T-cell (primary cell): ENCODE measurements at regions not wholly inside any gene's neighbourhood (a gene's known extent, or its start where the extent isn't known, plus 50 kb on each side); places are given as distances from the start of the nearest gene placed in this dataset.

Source experiments
- ATAC-seq, 4 experiments: fragments of 200-7000 bp in 3 of 4; fragments of 150-1000 bp in 1 of 4; cut with Tn5 transposase; replicated peaks in 1 of 4; 1 replicate in 3 of 4; 2 replicates in 1 of 4; pipeline ENCODE4 v1.10.0; 2021; ENCODE audit warnings: moderate library complexity in 3 of 4, mild to moderate bottlenecking in 2 of 4, moderate number of reproducible peaks in 1 of 4
- CTCF ChIA-PET, 2 donors: fragments of 300-600 bp; sonication (Branson Sonifier 250); formaldehyde crosslinking; loops; one replicate each; lab custom pipeline; 2022; ENCODE audit warnings: antibody characterized with exemption in 2 of 2; lab: Charles Lee
- POLR2A ChIA-PET, 2 donors: fragments of 300-600 bp; sonication (Branson Sonifier 250); formaldehyde crosslinking; loops; one replicate each; lab custom pipeline; 2022; ENCODE audit warnings: antibody characterized with exemption in 2 of 2; lab: Charles Lee
- DNase-seq, 35 experiments: peaks; one replicate each; pipeline versions ENCODE4 v3.0.0 to v3.0.0-alpha.2; 2013 to 2023
- H3K27ac ChIP-seq: one replicate; pipeline ENCODE4 v1.5.1; 2013; ENCODE audit warnings: low read length
- H3K27me3 ChIP-seq, 2 experiments: replicated peaks in 1 of 2; 1 replicate in 1 of 2; 2 replicates in 1 of 2; pipeline versions ENCODE4 v1.6.1 to v1.7.0; 2013; ENCODE audit warnings: low read length in 1 of 2, mixed read lengths in 1 of 2; ENCODE audit not compliant: control insufficient read depth in 2 of 2, insufficient read depth in 2 of 2; ENCODE audit errors: extremely low read depth in 1 of 2
- H3K36me3 ChIP-seq, 2 donors: 1 replicate in 1 of 2; 2 replicates in 1 of 2; pipeline versions ENCODE4 v1.6.1 to v1.7.0; 2013; ENCODE audit warnings: low read length in 1 of 2; ENCODE audit not compliant: control insufficient read depth in 2 of 2, insufficient read depth in 1 of 2; ENCODE audit errors: extremely low read depth in 1 of 2
- H3K4me1 ChIP-seq, 2 experiments: 1 replicate in 1 of 2; 2 replicates in 1 of 2; pipeline versions ENCODE4 v1.6.1 to v1.7.0; 2013; ENCODE audit warnings: low read length in 2 of 2, mixed read lengths in 1 of 2; ENCODE audit not compliant: insufficient read depth in 2 of 2, control insufficient read depth in 1 of 2; ENCODE audit errors: extremely low read depth in 1 of 2
- H3K4me3 ChIP-seq, 2 donors: 1 replicate in 1 of 2; 2 replicates in 1 of 2; pipeline versions ENCODE4 v1.5.1 to v1.7.0; 2013; ENCODE audit warnings: mild to moderate bottlenecking in 2 of 2, low read length in 1 of 2, moderate library complexity in 1 of 2; ENCODE audit not compliant: control insufficient read depth in 1 of 2; ENCODE audit errors: extremely low read depth in 1 of 2
- H3K9me3 ChIP-seq: 2 replicates; pipeline ENCODE4 v1.7.0; 2013
- H3K27ac Mint-ChIP-seq, 2 donors: one replicate each; pipeline ENCODE4 v1.8.0; 2020 to 2021; ENCODE audit warnings: mild to moderate bottlenecking in 2 of 2, mixed read lengths in 2 of 2
- H3K27me3 Mint-ChIP-seq, 2 donors: one replicate each; pipeline ENCODE4 v1.8.0; 2021 to 2022; ENCODE audit warnings: mixed read lengths in 2 of 2
- H3K36me3 Mint-ChIP-seq: one replicate; pipeline ENCODE4 v1.8.0; 2021; ENCODE audit warnings: mixed read lengths
- H3K4me1 Mint-ChIP-seq, 3 donors: one replicate each; pipeline ENCODE4 v1.8.0; 2020 to 2022; ENCODE audit warnings: mixed read lengths in 3 of 3, mild to moderate bottlenecking in 1 of 3
- H3K4me3 Mint-ChIP-seq, 3 donors: one replicate each; pipeline ENCODE4 v1.8.0; 2020 to 2022; ENCODE audit warnings: mild to moderate bottlenecking in 3 of 3, mixed read lengths in 3 of 3, moderate library complexity in 3 of 3
- H3K9me3 Mint-ChIP-seq, 3 donors: one replicate each; pipeline ENCODE4 v1.8.0; 2020 to 2022; ENCODE audit warnings: mixed read lengths in 3 of 3
- whole genome bisulfite sequencing: methylation state at CpG from one replicate; pipeline ENCODE4 v1.1.5; 2013; ENCODE audit warnings: missing lambda C conversion rate; ENCODE audit not compliant: insufficient coverage; 5-methylcytosine and 5-hydroxymethylcytosine counted together

GRCh38 chr10:113980408-113981087 is 63.1 kb upstream of the ADRB1 start:
- DNase-seq (no peak), ATAC-seq (no peak)
- WGBS, result 86% methylated on average over 3 of the region's 3 CpGs
- H3K4me3 Mint-ChIP-seq, result no peak overlapping the region
- Histone ChIP-seq H3K4me3 (no peak overlapping the region), H3K36me3 (no peaks in the 10 kb centered on the region), H3K27ac (no peak overlapping the region), H3K4me1 (peaks cover 7 to 15% of the 10 kb centered on the region in 2 experiments), H3K27me3 (peaks cover 0 to 2% of the 10 kb centered on the region in 2 experiments), H3K9me3 (no peaks in the 10 kb centered on the region)
- peaks cover 13 to 17% (median 14%) of the 10 kb centered on the region in 3 donors for H3K4me1 Mint-ChIP-seq
- H3K27me3 Mint-ChIP-seq, result peaks cover 4 to 5% of the 10 kb centered on the region in 2 donors
- H3K27ac Mint-ChIP-seq, result no peak overlapping the region
- ChIA-PET POLR2A (no interaction called here), CTCF (interaction anchor here in 1 of 2 donors (0.6 kb wide), 1 partner anchor 13 kb away, joined by 4 read pairs; no protein-coding TSS in a partner anchor)
- no peaks in the 10 kb centered on the region for H3K36me3 Mint-ChIP-seq
- H3K9me3 Mint-ChIP-seq, result no peaks in the 10 kb centered on the region

DNA sequence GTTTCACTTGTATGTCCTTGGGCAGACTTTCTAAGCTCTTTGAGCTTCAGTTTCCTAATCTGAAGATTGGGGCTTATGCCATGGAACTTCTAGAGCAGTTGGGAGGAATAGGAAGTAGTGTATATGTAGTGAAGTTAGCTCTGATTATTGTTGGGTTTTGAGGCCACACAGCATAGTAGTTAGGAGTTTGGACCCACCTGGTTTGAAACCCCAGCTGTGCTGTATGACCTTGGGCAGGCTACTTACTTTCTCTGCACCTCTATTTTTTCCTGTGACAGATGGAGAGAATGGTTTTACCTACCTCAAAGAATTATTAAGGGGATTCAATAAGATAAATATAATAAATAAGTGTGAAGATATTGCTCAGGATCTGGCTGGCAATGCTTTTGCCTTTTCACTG is 61.4 kb upstream of the ADRB1 start:
- ATAC-seq, result no peak
- H3K36me3 ChIP-seq, result no peaks in the 10 kb centered on the region
- Mint-ChIP-seq H3K4me1 (peaks cover 13 to 17% (median 14%) of the 10 kb centered on the region in 3 donors), H3K27me3 (no peaks in the 10 kb centered on the region), H3K36me3 (no peaks in the 10 kb centered on the region), H3K27ac (no peak overlapping the region), H3K9me3 (peaks cover 0 to 4% (median 0%) of the 10 kb centered on the region in 3 donors), H3K4me3 (no peak overlapping the region)
- H3K4me3 ChIP-seq, result no peak overlapping the region
- H3K9me3 ChIP-seq, result no peaks in the 10 kb centered on the region
- peaks cover 0 to 2% of the 10 kb centered on the region in 2 experiments for H3K27me3 ChIP-seq
- peaks cover 7 to 15% of the 10 kb centered on the region in 2 experiments for H3K4me1 ChIP-seq
- no peak overlapping the region for H3K27ac ChIP-seq
- CTCF ChIA-PET, result interaction anchor here in 1 of 2 donors (0.6 kb wide), 1 partner anchor 184 kb away, joined by 3 read pairs; no protein-coding TSS in a partner anchor
- POLR2A ChIA-PET, result no interaction called here
- DNase-seq, result no peak

DNA sequence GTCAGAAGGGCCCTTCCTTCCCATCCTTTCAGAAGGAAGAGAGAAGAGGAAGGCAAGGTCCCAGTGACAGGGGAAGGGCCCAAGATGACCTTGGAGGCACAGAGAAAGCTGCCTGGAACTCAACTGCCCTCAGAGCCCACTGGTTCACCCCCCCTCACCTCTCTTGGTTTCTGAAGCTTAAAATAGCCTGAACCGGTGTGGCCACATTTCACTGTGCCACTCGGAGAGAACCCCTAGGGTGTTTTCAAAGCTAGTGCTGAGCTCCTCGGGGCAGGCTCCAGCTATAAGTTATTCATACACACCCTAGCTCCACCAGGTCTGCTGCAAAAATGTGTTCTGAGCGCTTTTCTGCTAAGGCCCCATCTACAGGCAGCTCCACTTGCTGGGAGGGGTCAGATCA is 60.9 kb upstream of the ADRB1 start:
- CTCF ChIA-PET, result no interaction called here
- H3K9me3 ChIP-seq, result no peaks in the 10 kb centered on the region
- H3K27ac ChIP-seq, result no peak overlapping the region
- Mint-ChIP-seq H3K36me3 (no peaks in the 10 kb centered on the region), H3K27ac (no peak overlapping the region), H3K4me1 (peaks cover 13 to 17% (median 14%) of the 10 kb centered on the region in 3 donors), H3K27me3 (no peaks in the 10 kb centered on the region), H3K4me3 (no peak overlapping the region), H3K9me3 (peaks cover 2 to 9% (median 3%) of the 10 kb centered on the region in 3 donors)
- H3K4me1 ChIP-seq, result peaks cover 7 to 15% of the 10 kb centered on the region in 2 experiments
- peaks cover 0 to 2% of the 10 kb centered on the region in 2 experiments for H3K27me3 ChIP-seq
- POLR2A ChIA-PET, result no interaction called here
- ATAC-seq (no peak), DNase-seq (no peak)
- 100% methylated on average over 2 of the region's 4 CpGs for WGBS
- H3K36me3 ChIP-seq, result no peaks in the 10 kb centered on the region
- no peak overlapping the region for H3K4me3 ChIP-seq

DNA sequence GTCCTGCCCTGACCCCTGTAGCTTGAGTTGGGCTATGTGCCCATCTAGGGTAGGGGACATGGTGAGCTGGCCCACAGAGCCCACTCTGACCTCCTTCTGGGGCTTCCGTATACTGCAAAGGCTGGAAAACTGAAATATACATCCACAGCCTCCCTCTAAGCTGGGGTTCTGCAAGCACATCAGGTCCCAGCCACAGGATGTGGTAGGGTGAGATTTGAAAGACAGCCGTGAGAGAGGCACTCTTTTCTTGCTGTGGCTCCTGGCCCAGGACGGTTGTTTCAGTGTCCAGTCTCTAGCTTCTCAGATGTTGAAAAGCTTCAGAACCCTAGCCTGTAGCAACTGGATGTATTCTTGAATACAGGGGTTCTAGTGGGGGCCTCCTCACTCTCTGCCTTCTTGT is 60.1 kb upstream of the ADRB1 start:
- peaks cover 4 to 14% (median 5%) of the 10 kb centered on the region in 3 donors for H3K9me3 Mint-ChIP-seq
- CTCF ChIA-PET, result no interaction called here
- Histone ChIP-seq H3K36me3 (no peaks in the 10 kb centered on the region), H3K27ac (no peak overlapping the region), H3K4me1 (peaks cover 7 to 15% of the 10 kb centered on the region in 2 experiments), H3K4me3 (no peak overlapping the region), H3K27me3 (peaks cover 0 to 2% of the 10 kb centered on the region in 2 experiments), H3K9me3 (no peaks in the 10 kb centered on the region)
- peaks cover 0 to 1% of the 10 kb centered on the region in 2 donors for H3K27me3 Mint-ChIP-seq
- no peaks in the 10 kb centered on the region for H3K36me3 Mint-ChIP-seq
- peaks cover 13 to 17% (median 14%) of the 10 kb centered on the region in 3 donors for H3K4me1 Mint-ChIP-seq
- peak in 6 of 35 experiments; percentile 6 to 38 (median 12) for DNase-seq
- H3K4me3 Mint-ChIP-seq, result peak overlapping the region in 1 of 3 donors; percentile 44
- H3K27ac Mint-ChIP-seq, result peak overlapping the region in 1 of 2 donors; percentile 29
- 0% methylated on average over 1 of the region's 3 CpGs for whole genome bisulfite sequencing
- ATAC-seq, result peak; percentile 65 to 80 (median 76)
- POLR2A ChIA-PET, result interaction anchor here in 1 of 2 donors (0.6 kb wide), 1 partner anchor 35 kb away, joined by 4 read pairs; no protein-coding TSS in a partner anchor

GRCh38 chr10:113985297-113985844 is 58.3 kb upstream of the ADRB1 start:
- ATAC-seq (no peak), DNase-seq (no peak)
- H3K27me3 ChIP-seq, result peaks cover 0 to 3% of the 10 kb centered on the region in 2 experiments
- Mint-ChIP-seq H3K4me1 (peaks cover 13 to 17% (median 14%) of the 10 kb centered on the region in 3 donors), H3K27ac (no peak overlapping the region), H3K4me3 (no peak overlapping the region), H3K27me3 (peaks cover 0 to 4% of the 10 kb centered on the region in 2 donors), H3K9me3 (peaks cover 4 to 14% (median 5%) of the 10 kb centered on the region in 3 donors), H3K36me3 (no peaks in the 10 kb centered on the region)
- no peaks in the 10 kb centered on the region for H3K9me3 ChIP-seq
- ChIA-PET CTCF (no interaction called here), POLR2A (interaction anchor here (0.6 kb wide), 2 partner anchors 82 to 188 kb away, joined by 3 to 4 read pairs; no protein-coding TSS in a partner anchor)
- WGBS, result no CpG with 5 or more reads among the region's 5 CpGs
- H3K27ac ChIP-seq, result no peak overlapping the region
- peaks cover 7 to 15% of the 10 kb centered on the region in 2 experiments for H3K4me1 ChIP-seq
- H3K4me3 ChIP-seq, result no peak overlapping the region
- H3K36me3 ChIP-seq, result no peaks in the 10 kb centered on the region

GRCh38 chr10:113986316-113986715 is 57.4 kb upstream of the ADRB1 start:
- Histone ChIP-seq H3K9me3 (no peaks in the 10 kb centered on the region), H3K4me1 (peaks cover 7 to 20% of the 10 kb centered on the region in 2 experiments), H3K27ac (no peak overlapping the region), H3K36me3 (no peaks in the 10 kb centered on the region), H3K4me3 (no peak overlapping the region), H3K27me3 (peaks cover 0 to 10% of the 10 kb centered on the region in 2 experiments)
- Mint-ChIP-seq H3K27me3 (peaks cover 0 to 6% of the 10 kb centered on the region in 2 donors), H3K27ac (no peak overlapping the region), H3K36me3 (no peaks in the 10 kb centered on the region), H3K4me1 (peaks cover 16 to 20% (median 18%) of the 10 kb centered on the region in 3 donors), H3K9me3 (peaks cover 4 to 14% (median 5%) of the 10 kb centered on the region in 3 donors), H3K4me3 (no peak overlapping the region)
- ChIA-PET POLR2A (interaction anchor here in 1 of 2 donors (0.9 kb wide), 1 partner anchor 47 kb away, joined by 3 read pairs; no protein-coding TSS in a partner anchor), CTCF (no interaction called here)
- ATAC-seq (no peak), DNase-seq (no peak)
- WGBS, result 100% methylated on average over 3 of the region's 6 CpGs
